IMR-90 (cell line): ENCODE measurements at regions not wholly inside any gene's neighbourhood (a gene's known extent, or its start where the extent isn't known, plus 50 kb on each side); places are given as distances from the start of the nearest gene placed in this dataset.

Experiments used
- ATAC-seq: fragments of 200-7000 bp; cut with Tn5 transposase; 2 replicates; pipeline ENCODE4 v1.9.1; 2020; ENCODE audit warnings: low read depth, mild to moderate bottlenecking, moderate library complexity
- BruUV-seq: library from RNA; stranded (reverse); fragments of 400-500 nt; replicated peaks from 2 replicates; lab custom pipeline; 2021; lab: Mats Ljungman, UMichigan
- CTCF ChIA-PET: fragments of 300-600 bp; formaldehyde crosslinking; extraction: SDS; loops from one replicate; lab custom pipeline; 2021; ENCODE audit warnings: antibody characterized with exemption; lab: Yijun Ruan, JAX
- POLR2A ChIA-PET: fragments of 300-600 bp; sonication (Branson Sonifier 250); formaldehyde crosslinking; loops from one replicate; lab custom pipeline; 2022; ENCODE audit warnings: antibody characterized with exemption; ENCODE audit not compliant: unreplicated experiment; lab: Charles Lee
- DNase-seq: peaks from one replicate; pipeline ENCODE4 v3.0.0; 2013
- H2AFZ ChIP-seq: replicated peaks from 2 replicates; pipeline ENCODE3; 2013; ENCODE audit warnings: low read length, mild to moderate bottlenecking; ENCODE audit not compliant: poor library complexity
- H2AK5ac ChIP-seq: 2 replicates; pipeline ENCODE4 v1.6.1; 2013; ENCODE audit warnings: low read depth, low read length, inconsistent platforms
- H2AK9ac ChIP-seq: replicated peaks from 2 replicates; pipeline ENCODE3; 2013; ENCODE audit warnings: mild to moderate bottlenecking, low read depth, low read length, moderate library complexity; ENCODE audit not compliant: poor library complexity
- H2BK120ac ChIP-seq: 2 replicates; pipeline ENCODE4 v1.6.1; 2013; ENCODE audit warnings: low read depth, low read length, inconsistent platforms
- H2BK15ac ChIP-seq: 3 replicates; pipeline ENCODE4 v1.6.1; 2013; ENCODE audit warnings: low read depth, low read length, inconsistent platforms
- H2BK20ac ChIP-seq: 2 replicates; pipeline ENCODE4 v1.6.1; 2013; ENCODE audit warnings: low read depth, mild to moderate bottlenecking, inconsistent platforms, low read length, moderate library complexity
- H2BK5ac ChIP-seq: 2 replicates; pipeline ENCODE4 v1.6.1; 2013; ENCODE audit warnings: mild to moderate bottlenecking, low read depth, low read length, inconsistent platforms; ENCODE audit not compliant: poor library complexity, severe bottlenecking
- H3K14ac ChIP-seq: replicated peaks from 2 replicates; pipeline ENCODE4 v1.6.1; 2013; ENCODE audit warnings: low read depth, low read length, inconsistent platforms
- H3K18ac ChIP-seq: 2 replicates; pipeline ENCODE4 v1.6.1; 2013; ENCODE audit warnings: low read depth, low read length, control low read depth
- H3K23ac ChIP-seq: 2 replicates; pipeline ENCODE4 v1.6.1; 2013; ENCODE audit warnings: low read depth, low read length, inconsistent platforms
- H3K27ac ChIP-seq: 2 replicates; pipeline ENCODE4 v1.5.1; 2013; ENCODE audit warnings: mild to moderate bottlenecking, control low read depth, low read length; ENCODE audit not compliant: insufficient read depth
- H3K27me3 ChIP-seq: 2 replicates; pipeline ENCODE4 v1.6.1; 2013; ENCODE audit warnings: low read length; ENCODE audit not compliant: control insufficient read depth, insufficient read depth
- H3K36me3 ChIP-seq: 2 replicates; pipeline ENCODE4 v1.6.1; 2013; ENCODE audit warnings: low read length, mixed read lengths; ENCODE audit not compliant: control insufficient read depth, insufficient read depth
- H3K4ac ChIP-seq: 2 replicates; pipeline ENCODE4 v1.6.1; 2013; ENCODE audit warnings: low read depth, low read length, inconsistent platforms
- H3K4me1 ChIP-seq: 2 replicates; pipeline ENCODE4 v1.6.1; 2013; ENCODE audit warnings: low read length, mixed read lengths; ENCODE audit not compliant: control insufficient read depth, insufficient read depth
- H3K4me2 ChIP-seq: 2 replicates; pipeline ENCODE4 v1.6.1; 2013; ENCODE audit warnings: low read depth, mild to moderate bottlenecking, control low read depth, low read length, moderate library complexity
- H3K4me3 ChIP-seq: 2 replicates; pipeline ENCODE4 v1.5.1; 2013; ENCODE audit warnings: low read depth, mild to moderate bottlenecking, control low read depth, low read length, moderate library complexity; ENCODE audit not compliant: insufficient read depth
- H3K56ac ChIP-seq: 2 replicates; pipeline ENCODE4 v1.6.1; 2013; ENCODE audit warnings: low read length, inconsistent platforms; ENCODE audit not compliant: insufficient read depth; ENCODE audit errors: extremely low read depth
- H3K79me1 ChIP-seq, 2 experiments: 2 replicates each; pipeline ENCODE4 v1.6.1; 2013; ENCODE audit warnings: low read length in 2 of 2, inconsistent platforms in 1 of 2, low read depth in 1 of 2
- H3K9ac ChIP-seq: 2 replicates; pipeline ENCODE4 v1.6.1; 2013; ENCODE audit warnings: low read depth, low read length, control low read depth
- H3K9me1 ChIP-seq: 2 replicates; pipeline ENCODE4 v1.6.1; 2013; ENCODE audit warnings: low read length, inconsistent platforms; ENCODE audit not compliant: insufficient read depth
- H3K9me3 ChIP-seq: 2 replicates; pipeline ENCODE4 v1.6.1; 2013; ENCODE audit warnings: low read length; ENCODE audit not compliant: control insufficient read depth, insufficient read depth
- H4K20me1 ChIP-seq: 2 replicates; pipeline ENCODE4 v1.6.1; 2013; ENCODE audit warnings: low read length, inconsistent platforms; ENCODE audit not compliant: insufficient read depth
- H4K5ac ChIP-seq: 2 replicates; pipeline ENCODE4 v1.6.1; 2013; ENCODE audit warnings: mild to moderate bottlenecking, low read depth, low read length, control low read depth
- H4K8ac ChIP-seq, 2 experiments: 2 replicates each; pipeline ENCODE4 v1.6.1; 2013; ENCODE audit warnings: low read depth in 2 of 2, low read length in 2 of 2, control low read depth in 1 of 2, inconsistent platforms in 1 of 2
- H4K91ac ChIP-seq: 2 replicates; pipeline ENCODE4 v1.6.1; 2013; ENCODE audit warnings: low read depth, low read length, inconsistent platforms; ENCODE audit not compliant: insufficient read depth
- CHD1 ChIP-seq: IDR thresholded peaks from 2 replicates; pipeline ENCODE4 v1.6.1; 2012; ENCODE audit warnings: low read depth, low read length, improper control_type of control experiment
- CTCF ChIP-seq: conservative IDR thresholded peaks from 2 replicates; pipeline ENCODE4 v1.5.1; 2012; ENCODE audit warnings: mild to moderate bottlenecking, low read depth, low read length, improper control_type of control experiment
- FOS ChIP-seq: fragments of 150-350 bp; IDR thresholded peaks from 2 replicates; pipeline ENCODE4 v1.6.1; 2016; ENCODE audit warnings: low read depth, low read length
- MAFK ChIP-seq: IDR thresholded peaks from 2 replicates; pipeline ENCODE4 v1.6.1; 2012; ENCODE audit warnings: low read depth, low read length, improper control_type of control experiment
- POLR2A ChIP-seq: IDR thresholded peaks from 2 replicates; pipeline ENCODE4 v1.6.1; 2012; ENCODE audit warnings: mild to moderate bottlenecking, low read depth, low read length
- RCOR1 ChIP-seq: IDR thresholded peaks from 2 replicates; pipeline ENCODE4 v1.6.1; 2012; ENCODE audit warnings: mild to moderate bottlenecking, low read length, improper control_type of control experiment; ENCODE audit not compliant: insufficient replicate concordance
- WGBS, 2 experiments: methylation state at CpG; one replicate each; pipeline versions ENCODE4 v1.1.5 to v1.1.7; 2013; ENCODE audit warnings: missing lambda C conversion rate in 2 of 2; ENCODE audit not compliant: insufficient read length in 1 of 2; ENCODE audit errors: extremely low coverage in 2 of 2; 5-methylcytosine and 5-hydroxymethylcytosine counted together
- dilution Hi-C: fragments of 300-500 bp; cut with HindIII; formaldehyde crosslinking; loops from one replicate; pipeline ENCODE4 v1.14.3; 2018; ENCODE audit warnings: low sequenced_read_pairs; ENCODE audit not compliant: unreplicated experiment
- in situ Hi-C: fragments of 300-500 bp; cut with MboI; formaldehyde crosslinking; loops from 3 replicates; pipeline ENCODE4 v1.14.3; 2019; ENCODE audit warnings: low sequenced_read_pairs, inconsistent platforms, mixed read lengths
- intact Hi-C: fragments of 100-400 bp; cut with micrococcal nuclease; formaldehyde crosslinking; loops from 2 replicates; pipeline ENCODE4 v1.10.0; 2022
- TF ChIP-seq, protein P1 (sequence below): fragments of 150-350 bp; IDR thresholded peaks from 2 replicates; pipeline ENCODE4 v1.6.1; 2017; ENCODE audit warnings: mild to moderate bottlenecking, antibody characterized with exemption, low read length, low read depth

DNA sequence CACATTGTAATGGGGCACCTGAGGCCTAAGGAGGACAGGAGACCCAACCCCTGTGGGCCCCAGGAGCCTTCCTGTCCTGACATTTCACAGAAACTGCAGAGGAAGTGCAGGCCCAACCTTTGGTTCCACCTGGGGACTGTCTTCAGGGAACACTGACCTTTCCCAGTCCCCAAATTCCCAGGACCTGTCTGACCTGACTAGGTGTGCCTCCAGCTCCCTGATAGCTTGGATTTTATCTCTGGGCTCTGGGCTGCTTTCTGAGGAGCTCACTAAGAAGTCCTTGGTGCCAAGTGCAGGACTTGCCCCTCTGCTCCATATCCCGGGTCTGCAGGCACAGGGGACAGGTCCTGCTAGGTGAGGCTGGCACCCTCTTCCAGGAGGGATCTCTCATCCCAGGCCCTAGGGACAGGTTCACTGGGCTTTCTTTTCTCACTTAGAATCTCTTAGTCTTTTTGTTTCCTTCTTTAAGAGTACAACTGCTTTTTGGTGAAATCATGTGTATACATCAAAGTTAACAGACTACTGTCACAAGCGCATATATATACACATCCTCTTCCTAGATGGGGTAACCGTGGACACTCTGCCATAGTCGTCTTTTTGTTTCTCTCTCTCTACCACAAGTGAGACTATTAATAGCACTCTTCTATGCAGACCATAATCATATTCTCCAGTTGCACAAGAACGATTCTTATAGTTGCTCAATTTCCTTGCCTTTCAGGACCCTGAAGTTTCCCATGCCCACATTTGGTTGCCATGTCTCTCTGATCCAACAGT, 72.0 kb upstream of the IGLL5 start:
- intact Hi-C loops (no loop called here), dilution Hi-C loops (no loop called here), in situ Hi-C loops (no loop called here)
- no peak overlapping the region for H2BK5ac ChIP-seq
- no peak for DNase-seq
- ChIA-PET CTCF (no interaction called here), POLR2A (interaction anchor here (0.6 kb wide), 1 partner anchor 21 kb away, joined by 3 read pairs; no protein-coding TSS in a partner anchor)
- no peak overlapping the region for H3K9ac ChIP-seq
- no peak overlapping the region for H3K18ac ChIP-seq
- H3K4me3 ChIP-seq = no peak overlapping the region
- no peak overlapping the region for H3K4me2 ChIP-seq
- no peak overlapping the region for H2BK20ac ChIP-seq
- no peak overlapping the region for H4K8ac ChIP-seq
- H4K20me1 ChIP-seq = no peaks in the 10 kb centered on the region
- no peaks in the 10 kb centered on the region for H3K36me3 ChIP-seq
- no peak overlapping the region for H4K91ac ChIP-seq
- no peaks in the 10 kb centered on the region; the same call in 1 of the 2 replicates for H3K27me3 ChIP-seq
- H2AK9ac ChIP-seq = no peak overlapping the region
- H3K14ac ChIP-seq = no peak overlapping the region
- no peak overlapping the region for H4K5ac ChIP-seq
- no peak overlapping the region for H2BK120ac ChIP-seq
- no peak overlapping the region for H2BK15ac ChIP-seq
- H3K4me1 ChIP-seq = no peaks in the 10 kb centered on the region
- no peak for ATAC-seq
- no TSS peak for BruUV-seq
- no peaks in the 10 kb centered on the region for H3K9me3 ChIP-seq
- H3K79me1 ChIP-seq = no peaks in the 10 kb centered on the region
- TF ChIP-seq RCOR1 (no peak), CTCF (no peak), MAFK (no peak), FOS (no peak), CHD1 (no peak), POLR2A (no peak)
- TF ChIP-seq, protein P1, sequence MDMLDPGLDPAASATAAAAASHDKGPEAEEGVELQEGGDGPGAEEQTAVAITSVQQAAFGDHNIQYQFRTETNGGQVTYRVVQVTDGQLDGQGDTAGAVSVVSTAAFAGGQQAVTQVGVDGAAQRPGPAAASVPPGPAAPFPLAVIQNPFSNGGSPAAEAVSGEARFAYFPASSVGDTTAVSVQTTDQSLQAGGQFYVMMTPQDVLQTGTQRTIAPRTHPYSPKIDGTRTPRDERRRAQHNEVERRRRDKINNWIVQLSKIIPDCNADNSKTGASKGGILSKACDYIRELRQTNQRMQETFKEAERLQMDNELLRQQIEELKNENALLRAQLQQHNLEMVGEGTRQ = no peak
- H3K27ac ChIP-seq = no peak overlapping the region
- H3K9me1 ChIP-seq = no peaks in the 10 kb centered on the region
- no peak overlapping the region for H2AK5ac ChIP-seq
- no peak overlapping the region for H3K56ac ChIP-seq
- no peak overlapping the region for H3K4ac ChIP-seq
- 33% methylated on average over 3 of the region's 5 CpGs; no CpG with 5 or more reads in 1 of the 2 experiments for WGBS, 2 experiments
- no peak overlapping the region for H2AFZ ChIP-seq
- no peak overlapping the region for H3K23ac ChIP-seq
